ENCODE measurements at regions not wholly inside any gene's neighbourhood (a gene's known extent, or its start where the extent isn't known, plus 50 kb on each side); places are given as distances from the start of the nearest gene placed in this dataset.

GRCh38 chr6:140855520-140855919 is 1277.2 kb upstream of the GJE1 start:
- TF ChIP-seq EZH2 (IDR thresholded peaks at IDR 0.05; ENCODE audit: insufficient read depth, poor library complexity, severe bottlenecking) (no peak), EZH2phosphoT487 (IDR thresholded peaks at IDR 0.05; ENCODE audit: insufficient read depth, low read depth) (no peak)

All from GM23248 (cell line).